HG03469 (cell line): ENCODE measurements at regions not wholly inside any gene's neighbourhood (a gene's known extent, or its start where the extent isn't known, plus 50 kb on each side); places are given as distances from the start of the nearest gene placed in this dataset.

Experiments used
- ATAC-seq: cut with Tn5 transposase; IDR thresholded peaks from one replicate; pipeline ENCODE4 v1.9.1; 2021; ENCODE audit warnings: mild to moderate bottlenecking, moderate library complexity, moderate number of reproducible peaks; ENCODE audit not compliant: unreplicated experiment

- no peak for ATAC-seq
Observed at GRCh38 chr11:104614117-104614680, 284.1 kb downstream of the CASP12 start.

- ATAC-seq, result no peak
Observed at GRCh38 chr11:104610635-104611034, 287.6 kb downstream of the CASP12 start.

- peak; percentile 96 for ATAC-seq
Observed at GRCh38 chr11:104609311-104610085, 288.8 kb downstream of the CASP12 start.

GRCh38 chr11:104602643-104603042, 295.6 kb downstream of the CASP12 start:
- no peak for ATAC-seq

GRCh38 chr11:104594228-104594958, 303.9 kb downstream of the CASP12 start:
- ATAC-seq, result no peak

GRCh38 chr11:104588970-104589369, 309.3 kb downstream of the CASP12 start:
- ATAC-seq, result no peak

GRCh38 chr11:104588446-104588845, 309.8 kb downstream of the CASP12 start:
- no peak for ATAC-seq

- no peak for ATAC-seq
Observed at GRCh38 chr11:104584823-104585222, 313.4 kb downstream of the CASP12 start.

GRCh38 chr11:104583857-104584256, 314.4 kb downstream of the CASP12 start:
- ATAC-seq, result no peak

GRCh38 chr11:104582431-104582830, 315.8 kb downstream of the CASP12 start:
- ATAC-seq, result no peak

GRCh38 chr11:104581246-104581980, 316.8 kb downstream of the CASP12 start:
- no peak for ATAC-seq

GRCh38 chr11:104573441-104573990, 324.7 kb downstream of the CASP12 start:
- no peak for ATAC-seq

- ATAC-seq, result no peak
Observed at GRCh38 chr11:104572279-104572678, 326.0 kb downstream of the CASP12 start.

GRCh38 chr11:104570078-104570701, 328.1 kb downstream of the CASP12 start:
- no peak for ATAC-seq

GRCh38 chr11:104565583-104565961, 332.7 kb downstream of the CASP12 start:
- ATAC-seq, result no peak

GRCh38 chr11:104564921-104565582, 333.2 kb downstream of the CASP12 start:
- no peak for ATAC-seq

GRCh38 chr11:104556606-104557301, 341.5 kb downstream of the CASP12 start:
- ATAC-seq, result no peak

- ATAC-seq, result no peak
Observed at GRCh38 chr11:104549019-104549418, 349.2 kb downstream of the CASP12 start.

- no peak for ATAC-seq
Observed at GRCh38 chr11:104547996-104548661, 350.1 kb downstream of the CASP12 start.
